ENCODE measurements at regions not wholly inside any gene's neighbourhood (a gene's known extent, or its start where the extent isn't known, plus 50 kb on each side); places are given as distances from the start of the nearest gene placed in this dataset.

DNA sequence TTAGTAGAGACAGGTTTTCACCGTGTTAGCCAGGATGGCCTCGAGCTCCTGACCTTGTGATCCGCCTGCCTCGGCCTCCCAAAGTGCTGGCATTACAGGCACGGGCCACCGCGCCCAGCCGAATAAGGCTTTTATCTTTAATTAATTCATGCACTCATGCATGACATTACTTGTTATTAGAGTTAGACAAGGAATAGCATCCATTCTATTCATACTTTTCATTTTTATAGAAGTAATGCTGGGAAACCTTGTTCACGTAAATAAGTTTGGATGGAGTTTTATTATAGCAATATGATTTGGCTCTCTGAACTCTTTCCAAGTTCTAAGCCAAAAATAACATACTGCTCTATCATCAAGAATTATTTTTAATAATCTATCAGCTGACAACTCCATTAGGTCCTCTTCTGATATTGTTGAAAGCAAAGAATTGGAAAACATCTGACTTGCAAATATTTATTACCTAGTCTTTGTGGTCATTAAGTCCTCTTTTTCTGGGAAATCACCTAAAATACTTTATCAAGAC, 168.8 kb upstream of the CCND2 start:
- H3K4me3 ChIP-seq (ENCODE audit: low read length): no peak overlapping the region
- no peak for TF ChIP-seq ZNF274 (IDR thresholded peaks at IDR 0.05; ENCODE audit: low read depth, low read length)

DNA sequence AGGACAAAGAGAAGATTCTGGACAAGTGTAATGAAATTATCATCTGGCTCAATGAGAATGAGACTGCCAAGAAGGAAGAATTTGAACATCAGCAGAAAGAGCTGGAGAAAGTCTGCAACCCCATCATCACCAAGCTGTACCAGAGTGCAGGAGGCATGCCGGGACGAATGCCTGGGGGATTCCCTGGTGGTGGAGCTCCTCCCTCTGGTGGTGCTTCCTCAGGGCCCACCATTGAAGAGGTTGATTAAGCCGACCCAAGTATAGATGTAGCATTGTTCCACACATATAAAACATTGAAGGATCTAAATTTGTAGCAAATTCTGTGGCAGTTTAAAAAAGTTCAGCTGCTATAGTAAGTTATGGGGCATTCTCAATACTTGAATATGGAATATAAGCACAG, 174.3 kb upstream of the CCND2 start:
- no peak for TF ChIP-seq ZNF274 (IDR thresholded peaks at IDR 0.05; ENCODE audit: low read depth, low read length)
- H3K4me3 ChIP-seq (ENCODE audit: low read length): no peak overlapping the region

DNA sequence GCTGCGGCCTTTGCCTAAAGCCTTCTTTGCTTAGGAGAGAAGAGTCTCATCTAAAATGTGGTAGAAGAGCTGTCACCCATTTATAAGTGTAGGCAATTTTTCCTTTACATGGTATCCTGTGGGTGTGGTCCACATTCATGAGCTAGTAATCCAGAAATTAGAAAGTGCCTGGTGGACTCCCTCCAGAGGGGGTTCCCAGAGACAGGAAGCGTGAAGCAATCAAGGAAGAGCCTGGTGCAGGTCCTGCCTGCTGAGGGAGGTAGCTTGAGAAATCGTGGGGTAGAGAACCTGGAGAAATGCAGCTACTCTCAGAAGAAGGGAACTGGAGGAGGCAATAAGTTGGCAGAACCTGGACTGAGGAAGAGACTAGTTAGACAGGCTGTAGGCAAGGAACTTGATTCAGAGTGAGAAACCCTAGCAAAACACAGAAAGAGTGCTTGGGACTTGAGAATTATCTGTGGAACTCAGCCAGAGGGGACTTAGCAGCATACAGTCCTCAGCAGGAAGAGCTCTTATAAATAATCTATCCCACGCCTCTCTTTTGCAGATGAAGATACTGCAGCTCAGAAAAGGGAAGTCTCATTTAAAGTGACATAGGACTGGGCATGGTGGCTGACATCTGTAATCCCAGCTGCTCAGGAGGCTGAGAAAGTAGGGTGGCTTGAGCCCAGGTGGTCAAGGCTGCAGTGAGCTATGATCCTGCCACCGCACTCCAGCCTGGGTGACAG, 182.4 kb upstream of the CCND2 start:
- no peak overlapping the region for H3K4me3 ChIP-seq (ENCODE audit: low read length)
- TF ChIP-seq ZNF274 (IDR thresholded peaks at IDR 0.05; ENCODE audit: low read depth, low read length): no peak

DNA sequence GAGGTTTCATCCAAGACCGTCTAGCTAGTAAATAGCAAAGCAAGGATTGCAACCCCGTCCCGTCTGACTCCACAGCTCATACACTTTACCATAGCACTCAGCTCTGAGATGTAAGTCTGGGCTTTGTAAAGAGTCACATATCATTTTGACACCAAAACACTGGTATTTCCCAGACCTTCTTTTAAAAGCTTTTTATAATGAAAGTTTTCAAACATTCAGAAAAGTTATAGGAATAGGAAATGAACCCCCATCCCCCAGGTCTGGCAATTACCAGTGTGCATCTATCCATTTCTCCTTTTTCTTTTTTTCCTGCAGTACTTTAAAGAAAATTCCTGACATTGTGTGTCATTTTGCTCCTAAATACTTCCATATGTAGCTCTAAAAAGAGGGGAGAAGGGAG, 183.6 kb upstream of the CCND2 start:
- no peak overlapping the region for H3K4me3 ChIP-seq (ENCODE audit: low read length)
- TF ChIP-seq ZNF274 (IDR thresholded peaks at IDR 0.05; ENCODE audit: low read depth, low read length): no peak

DNA sequence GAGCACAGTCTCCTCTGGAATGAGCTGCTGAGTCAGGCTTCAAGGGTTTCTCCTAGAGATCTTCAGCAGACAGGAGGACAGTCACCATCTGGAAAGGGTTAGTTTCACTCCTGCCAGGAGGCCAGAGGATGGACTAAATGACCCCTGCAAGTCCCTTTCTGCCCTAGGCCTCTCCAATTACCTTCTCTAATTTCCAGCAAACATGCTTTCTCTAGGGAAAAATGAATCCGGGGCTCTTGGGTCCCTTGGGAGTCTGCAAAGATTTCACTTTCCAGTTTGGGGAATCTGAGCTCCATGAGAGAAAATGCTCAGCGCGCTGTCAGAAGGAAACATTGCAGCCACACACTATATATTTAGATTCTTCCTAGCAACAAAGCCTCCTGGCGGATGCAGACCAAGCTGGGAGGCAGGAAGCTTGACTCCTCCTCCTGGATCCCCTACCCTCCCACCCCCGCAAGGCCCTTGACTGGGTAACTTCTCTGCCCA, 184.4 kb upstream of the CCND2 start:
- H3K4me3 ChIP-seq (ENCODE audit: low read length): no peak overlapping the region
- no peak for TF ChIP-seq ZNF274 (IDR thresholded peaks at IDR 0.05; ENCODE audit: low read depth, low read length)

DNA sequence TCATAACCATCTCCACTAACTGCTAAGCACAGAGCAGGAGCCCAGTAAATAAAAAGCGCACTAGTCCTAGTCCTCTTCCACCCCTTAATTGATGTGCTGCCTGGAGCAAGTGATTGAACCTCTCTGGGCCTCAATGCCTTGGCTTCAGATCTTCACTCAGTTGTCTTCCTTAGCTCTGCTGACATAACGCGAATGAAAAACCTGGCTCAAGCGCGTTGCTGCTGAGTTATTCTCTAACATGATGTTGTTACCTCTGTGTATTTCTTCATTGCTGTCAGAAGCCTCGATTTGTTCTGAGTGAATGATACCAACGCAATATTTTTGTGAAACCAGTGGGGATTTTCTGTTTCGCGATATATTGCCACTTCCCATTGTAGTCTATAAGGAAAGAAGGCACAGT, 185.1 kb upstream of the CCND2 start:
- no peak for TF ChIP-seq ZNF274 (IDR thresholded peaks at IDR 0.05; ENCODE audit: low read depth, low read length)
- no peak overlapping the region for H3K4me3 ChIP-seq (ENCODE audit: low read length)

DNA sequence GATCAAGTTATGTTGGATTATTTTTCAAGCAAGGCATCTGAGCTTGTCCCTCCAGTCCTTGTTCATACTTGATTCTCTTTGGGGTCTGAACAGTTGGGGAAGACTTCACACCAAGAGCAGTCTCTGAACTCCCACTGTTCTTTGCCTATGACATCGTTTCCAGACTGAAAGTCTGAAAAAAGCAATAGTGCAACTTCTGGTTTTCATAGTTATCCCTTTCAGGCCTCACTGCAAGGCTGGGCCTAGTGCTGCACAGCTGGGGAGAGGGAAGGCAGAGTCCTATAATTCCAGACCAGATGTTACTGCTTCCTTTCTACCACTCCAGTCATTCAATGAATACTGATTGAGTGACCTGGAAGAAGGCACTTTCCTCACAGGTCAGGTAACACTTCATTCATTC, 187.1 kb upstream of the CCND2 start:
- no peak for TF ChIP-seq ZNF274 (IDR thresholded peaks at IDR 0.05; ENCODE audit: low read depth, low read length)
- no peak overlapping the region for H3K4me3 ChIP-seq (ENCODE audit: low read length)

DNA sequence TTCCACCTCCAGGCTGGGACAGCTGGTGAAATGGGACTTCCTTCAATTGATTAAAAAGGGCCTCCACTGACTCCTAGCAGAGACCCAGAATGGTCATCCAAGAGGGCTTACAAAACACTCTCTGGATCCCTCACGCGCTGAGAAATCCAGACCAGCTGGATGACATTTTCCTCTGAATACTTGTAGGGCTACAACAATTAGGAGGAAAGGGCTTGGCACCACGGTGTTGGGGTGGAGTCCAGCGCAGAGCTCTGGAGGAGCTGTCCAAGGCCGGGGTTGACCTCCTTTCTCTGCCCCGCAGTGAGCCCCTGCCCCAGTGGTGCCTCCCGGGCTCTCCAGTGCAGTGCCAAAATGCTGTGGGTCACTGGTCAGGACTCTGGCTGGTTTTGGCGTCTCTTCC, 189.0 kb upstream of the CCND2 start:
- no peak overlapping the region for H3K4me3 ChIP-seq (ENCODE audit: low read length)
- TF ChIP-seq ZNF274 (IDR thresholded peaks at IDR 0.05; ENCODE audit: low read depth, low read length): no peak

DNA sequence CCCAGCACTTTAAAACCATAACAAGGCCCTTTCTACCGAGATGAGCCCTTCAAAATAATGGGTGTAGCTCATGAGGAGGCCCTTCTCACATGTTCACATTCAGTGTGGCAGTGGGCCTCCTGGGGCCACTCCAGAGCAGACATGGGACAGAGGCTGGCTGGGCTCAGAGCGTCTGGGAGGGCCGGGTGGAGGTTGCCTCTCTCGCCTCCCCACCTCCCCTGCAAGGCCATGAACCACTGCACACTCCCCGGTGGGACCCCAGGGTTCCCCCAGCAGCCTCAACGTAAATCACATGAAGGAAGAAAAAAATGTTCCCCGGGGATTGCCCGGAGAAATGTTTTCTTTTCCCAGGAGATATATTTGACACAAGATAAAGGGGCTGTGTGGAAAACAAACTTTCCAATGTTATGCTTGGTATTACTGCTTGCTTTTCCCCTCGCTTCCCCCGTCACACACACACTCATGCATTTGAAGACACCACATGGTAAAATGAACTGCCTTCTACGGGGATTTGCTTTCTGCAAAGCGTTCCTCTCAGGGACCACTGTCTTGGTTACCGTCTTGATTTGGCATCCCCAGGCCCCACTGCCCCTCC, 190.7 kb upstream of the CCND2 start:
- TF ChIP-seq ZNF274 (IDR thresholded peaks at IDR 0.05; ENCODE audit: low read depth, low read length): no peak
- H3K4me3 ChIP-seq (ENCODE audit: low read length): no peak overlapping the region

DNA sequence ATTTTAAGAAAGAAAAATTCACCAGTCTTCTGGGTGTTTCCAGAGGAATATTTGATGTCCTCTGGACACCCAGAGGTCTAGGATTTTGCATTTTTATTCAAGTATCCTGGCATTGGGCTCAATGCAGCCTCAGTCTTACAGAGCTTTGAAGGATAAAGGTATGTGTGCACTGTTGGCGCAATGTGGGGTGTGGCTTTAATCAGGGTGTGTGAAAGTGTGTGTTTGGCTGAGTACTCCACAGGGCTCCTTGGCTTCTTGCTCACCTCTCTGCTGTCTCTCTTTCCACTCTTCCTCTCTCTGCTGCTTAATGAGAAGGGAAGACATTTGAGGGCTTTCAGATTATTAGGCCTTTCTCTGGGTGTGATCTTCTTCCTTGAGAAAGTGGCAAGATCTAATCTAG, 193.3 kb upstream of the CCND2 start:
- TF ChIP-seq ZNF274 (IDR thresholded peaks at IDR 0.05; ENCODE audit: low read depth, low read length): no peak

DNA sequence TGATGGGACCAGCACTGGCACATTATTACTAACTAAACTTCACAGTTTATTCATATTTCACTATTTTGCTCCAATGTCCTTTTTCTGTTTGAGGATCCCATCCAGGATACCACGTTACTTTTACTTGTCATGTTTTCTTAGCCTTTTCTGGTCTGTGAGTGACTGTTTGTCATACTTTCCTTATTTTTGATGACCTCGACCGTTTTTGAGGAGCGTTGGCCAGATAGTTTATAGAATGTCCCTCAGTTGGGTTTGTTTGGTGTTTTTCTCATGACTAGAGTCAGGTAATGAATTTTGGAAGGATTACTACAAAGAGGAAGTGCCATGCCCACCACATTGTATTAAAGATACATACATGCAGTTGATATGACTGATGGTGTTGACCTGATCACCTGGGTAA, 199.4 kb upstream of the CCND2 start:
- TF ChIP-seq ZNF274 (IDR thresholded peaks at IDR 0.05; ENCODE audit: low read depth, low read length): no peak
- H3K4me3 ChIP-seq (ENCODE audit: low read length): no peak overlapping the region

More for the DNA sequence above, 193.3 kb upstream of the CCND2 start:
- H3K4me3 ChIP-seq (ENCODE audit: low read length): no peak overlapping the region

DNA sequence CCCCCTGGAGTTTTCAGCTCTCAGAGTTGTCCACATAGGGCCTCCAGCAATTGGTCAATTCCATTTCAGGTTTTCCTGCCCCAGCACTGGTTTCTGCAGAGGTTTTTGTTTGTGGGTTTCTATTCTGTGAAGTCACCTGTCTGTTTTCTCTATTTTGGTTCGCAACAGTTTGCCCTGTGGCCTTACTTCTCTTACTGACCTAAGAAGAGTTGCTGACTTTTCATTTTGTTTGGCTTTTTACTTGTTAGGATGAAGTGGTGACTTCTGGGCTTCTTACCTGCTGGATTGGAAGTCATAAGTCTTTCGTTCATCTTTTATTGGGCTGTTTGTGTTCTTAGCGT, 196.4 kb upstream of the PARP11 start:
- TF ChIP-seq ZNF274 (IDR thresholded peaks at IDR 0.05; ENCODE audit: low read depth, low read length): no peak
- H3K4me3 ChIP-seq (ENCODE audit: low read length): no peak overlapping the region

DNA sequence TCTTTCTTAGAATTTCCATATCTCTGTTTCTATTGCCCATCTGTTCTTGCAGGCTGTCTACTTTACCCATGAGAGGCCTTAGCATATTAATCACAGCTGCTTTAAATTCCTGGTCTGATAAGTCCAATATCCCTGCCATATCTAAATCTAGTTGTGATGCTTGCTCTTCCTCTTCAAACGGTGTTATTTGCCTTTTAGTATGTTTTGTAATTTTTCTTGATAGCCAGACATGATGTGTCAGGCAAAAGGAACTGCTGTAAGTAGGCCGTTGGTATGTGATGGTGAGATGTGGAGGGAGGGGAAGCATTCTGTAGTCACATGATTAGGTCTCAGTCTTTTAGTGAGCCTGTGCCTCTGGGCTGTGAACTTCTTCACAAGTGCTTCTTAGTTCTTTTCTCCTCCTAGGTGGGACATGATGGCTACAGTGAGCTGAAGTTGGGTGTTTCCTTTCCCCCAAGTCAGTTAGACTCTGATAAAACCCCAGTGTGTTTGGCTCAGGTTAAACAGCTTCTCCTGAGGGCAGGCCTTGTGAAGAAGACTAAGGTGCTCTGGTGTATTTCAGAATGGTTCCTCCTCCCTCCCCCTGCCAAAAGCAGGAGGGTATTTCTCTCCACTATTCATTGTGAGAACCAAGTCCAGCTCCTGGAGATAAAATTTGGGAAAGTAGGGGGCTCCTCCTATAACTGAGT, 195.9 kb upstream of the PARP11 start:
- TF ChIP-seq ZNF274 (IDR thresholded peaks at IDR 0.05; ENCODE audit: low read depth, low read length): no peak
- H3K4me3 ChIP-seq (ENCODE audit: low read length): no peak overlapping the region

DNA sequence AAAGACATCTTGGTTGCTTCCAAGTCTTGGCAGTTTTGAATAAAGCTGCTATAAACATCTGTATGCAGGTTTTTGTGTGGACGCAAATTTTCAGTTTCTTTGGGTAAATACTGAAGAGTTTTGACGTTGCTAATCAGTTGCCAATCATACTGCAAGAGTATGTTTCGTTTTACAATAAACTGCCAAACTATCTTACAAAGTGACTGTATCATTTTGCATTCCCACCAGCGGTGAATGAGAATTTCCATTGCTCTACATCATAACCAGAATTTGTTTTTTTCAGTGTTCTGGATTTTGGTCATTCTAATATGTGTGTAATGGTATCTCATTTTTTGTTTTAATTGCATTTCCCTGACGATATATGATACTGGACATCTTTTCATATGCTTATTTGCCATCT, 190.8 kb upstream of the PARP11 start:
- no peak overlapping the region for H3K4me3 ChIP-seq (ENCODE audit: low read length)

More for the DNA sequence above, 190.8 kb upstream of the PARP11 start:
- no peak for TF ChIP-seq ZNF274 (IDR thresholded peaks at IDR 0.05; ENCODE audit: low read depth, low read length)
